MM.1S (cell line): ENCODE measurements at regions not wholly inside any gene's neighbourhood (a gene's known extent, or its start where the extent isn't known, plus 50 kb on each side); places are given as distances from the start of the nearest gene placed in this dataset.
A peak's percentile ranks its signal among the peaks of the same experiment; 100 is the strongest.
"Not testable (repeated sequence)": the region's sequence is repeated elsewhere in the genome, so short reads cannot be mapped to it uniquely, and the experiment has no call there.

Experiments used
- DNase-seq: peaks from one replicate; pipeline ENCODE4 v3.0.0-alpha.2; 2015
- H2AFZ ChIP-seq: fragments of 300-600 bp; sonication (generic); 2 replicates; pipeline ENCODE4 v1.6.0; 2016; ENCODE audit warnings: antibody characterized with exemption, low read length
- H3F3A ChIP-seq: fragments of 300-600 bp; sonication (generic); 2 replicates; pipeline ENCODE4 v1.6.1; 2016; ENCODE audit warnings: mild to moderate bottlenecking, antibody characterized with exemption, low read length, moderate library complexity, mixed read lengths; ENCODE audit not compliant: insufficient read depth
- H3K27ac ChIP-seq: fragments of 300-600 bp; sonication (generic); 2 replicates; pipeline ENCODE4 v1.5.1; 2016; ENCODE audit warnings: mild to moderate bottlenecking, low read length
- H3K27me3 ChIP-seq: fragments of 300-600 bp; sonication (generic); replicated peaks from 2 replicates; pipeline ENCODE4 v1.6.0; 2016; ENCODE audit warnings: low read length; ENCODE audit not compliant: insufficient read depth
- H3K36me3 ChIP-seq: fragments of 300-600 bp; sonication (generic); replicated peaks from 2 replicates; pipeline ENCODE4 v1.6.1; 2016; ENCODE audit warnings: mild to moderate bottlenecking, low read length, mixed read lengths; ENCODE audit not compliant: insufficient read depth
- H3K4me1 ChIP-seq: fragments of 300-600 bp; sonication (generic); 2 replicates; pipeline ENCODE4 v1.6.1; 2016; ENCODE audit warnings: low read length, mixed read lengths
- H3K4me2 ChIP-seq: fragments of 300-600 bp; sonication (generic); 2 replicates; pipeline ENCODE4 v1.6.0; 2016; ENCODE audit warnings: low read depth, low read length
- H3K4me3 ChIP-seq: fragments of 300-600 bp; sonication (generic); 2 replicates; pipeline ENCODE4 v1.5.1; 2016; ENCODE audit warnings: low read length, mixed read lengths
- H3K79me2 ChIP-seq: fragments of 300-600 bp; sonication (generic); 2 replicates; pipeline ENCODE4 v1.6.1; 2016; ENCODE audit warnings: mixed run types, low read length, mixed read lengths
- H3K9ac ChIP-seq: fragments of 300-600 bp; sonication (generic); 2 replicates; pipeline ENCODE4 v1.6.1; 2016; ENCODE audit warnings: low read length, mixed read lengths
- H3K9me2 ChIP-seq: fragments of 300-600 bp; sonication (generic); replicated peaks from 2 replicates; pipeline ENCODE4 v1.6.1; 2016; ENCODE audit warnings: mild to moderate bottlenecking, low read length, mixed read lengths; ENCODE audit not compliant: insufficient read depth
- H3K9me3 ChIP-seq: fragments of 300-600 bp; sonication (generic); replicated peaks from 2 replicates; pipeline ENCODE4 v1.6.1; 2016; ENCODE audit warnings: mild to moderate bottlenecking, low read length, mixed read lengths; ENCODE audit not compliant: insufficient read depth
- H4K20me1 ChIP-seq: fragments of 300-600 bp; sonication (generic); 2 replicates; pipeline ENCODE4 v1.6.1; 2016; ENCODE audit warnings: mild to moderate bottlenecking, low read length, moderate library complexity, mixed read lengths; ENCODE audit not compliant: insufficient read depth

DNA sequence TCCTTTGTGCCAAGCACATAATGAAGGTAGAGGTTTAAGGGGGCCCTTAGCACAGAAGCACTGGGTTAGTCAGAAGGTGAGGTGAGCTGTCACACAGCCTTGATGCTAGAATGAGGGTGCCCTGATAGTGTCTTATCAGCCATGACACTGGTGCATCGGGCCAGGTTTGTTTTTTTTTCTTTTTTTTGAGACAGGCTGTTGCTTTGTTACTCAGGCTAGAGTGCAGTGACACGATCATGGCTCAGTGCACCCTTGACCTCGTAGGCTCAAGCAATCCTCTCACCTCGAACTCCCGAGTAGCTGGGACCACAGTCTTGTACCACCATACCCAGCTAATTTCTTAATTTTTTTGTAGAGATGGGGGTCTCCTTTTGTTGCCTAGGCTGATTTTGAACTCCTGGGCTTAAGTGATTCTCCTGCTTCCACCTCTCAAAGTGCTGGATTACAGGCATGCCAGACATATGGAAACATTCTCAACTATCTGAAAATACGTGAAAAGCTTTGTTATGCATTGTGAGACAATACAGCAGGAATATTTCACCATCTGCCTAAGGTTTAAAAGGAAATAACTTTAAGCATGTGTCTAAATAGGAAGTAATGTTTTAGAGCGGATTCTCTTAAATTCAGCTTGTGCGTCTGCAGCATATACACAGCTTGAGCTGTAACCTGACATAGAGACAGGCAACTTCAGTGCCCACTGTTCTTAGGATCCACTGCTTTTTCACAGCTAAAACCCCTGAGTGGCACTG lies 128.4 kb downstream of the FOXD4L6 start:
- not testable (repeated sequence) for H3K27ac ChIP-seq, H3K9me3 ChIP-seq, H3F3A ChIP-seq, H2AFZ ChIP-seq, H3K27me3 ChIP-seq, H3K4me3 ChIP-seq, H3K4me1 ChIP-seq, H3K9me2 ChIP-seq, H3K9ac ChIP-seq, H3K4me2 ChIP-seq, H4K20me1 ChIP-seq, H3K36me3 ChIP-seq, DNase-seq
- peaks cover 14% of the 10 kb centered on the region for H3K79me2 ChIP-seq

DNA sequence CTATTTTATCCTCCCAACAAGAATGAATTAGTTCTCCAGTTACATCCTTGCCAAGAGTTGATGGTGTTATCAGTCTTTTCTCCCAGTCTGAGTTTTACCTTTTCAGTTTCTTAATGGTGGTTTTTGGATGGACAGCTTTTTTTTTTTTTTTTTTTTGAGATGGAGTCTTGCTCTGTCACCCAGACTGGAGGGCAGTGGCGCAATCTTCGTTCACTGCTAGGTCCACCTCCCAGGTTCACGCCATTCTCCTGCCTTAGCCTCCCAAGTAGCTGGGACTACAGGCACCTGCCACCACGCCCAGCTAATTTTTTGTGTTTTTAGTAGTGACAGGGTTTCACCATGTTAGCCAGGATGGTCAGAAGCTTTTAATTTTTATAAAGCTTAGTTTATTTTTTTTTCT lies 133.0 kb downstream of the FOXD4L6 start:
- DNase-seq, H3K36me3 ChIP-seq: not testable (repeated sequence)

DNA sequence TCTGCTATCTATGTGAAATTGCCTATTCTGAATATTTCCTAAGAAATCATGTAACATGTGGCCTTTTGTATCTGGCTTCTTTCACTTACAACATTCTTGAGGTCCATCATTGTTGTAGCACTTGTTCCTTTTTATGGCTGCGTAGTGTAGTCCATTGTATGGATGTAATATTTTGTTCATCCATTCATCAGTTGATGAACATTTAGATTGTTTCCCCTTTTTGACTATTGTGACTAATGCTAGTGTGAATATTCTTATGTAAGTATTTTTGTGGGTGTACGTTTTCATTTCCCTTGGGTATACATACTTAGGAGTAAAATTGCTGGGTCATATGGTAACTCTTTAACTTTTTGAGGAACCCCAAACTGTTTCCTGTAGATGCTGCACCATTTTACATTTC lies 134.6 kb downstream of the FOXD4L6 start:
- not testable (repeated sequence) for H2AFZ ChIP-seq, DNase-seq, H3K4me3 ChIP-seq, H4K20me1 ChIP-seq, H3K27ac ChIP-seq, H3K4me1 ChIP-seq, H3K9me3 ChIP-seq, H3K9ac ChIP-seq, H3K9me2 ChIP-seq, H3K4me2 ChIP-seq, H3K27me3 ChIP-seq, H3K36me3 ChIP-seq, H3F3A ChIP-seq
- peaks cover 25% of the 10 kb centered on the region for H3K79me2 ChIP-seq

More for the DNA sequence above, 133.0 kb downstream of the FOXD4L6 start:
- not testable (repeated sequence) for H2AFZ ChIP-seq, H3K27ac ChIP-seq, H3F3A ChIP-seq, H3K27me3 ChIP-seq, H3K9me3 ChIP-seq, H3K4me2 ChIP-seq, H3K4me1 ChIP-seq, H3K9me2 ChIP-seq, H3K4me3 ChIP-seq, H4K20me1 ChIP-seq, H3K9ac ChIP-seq
- peaks cover 25% of the 10 kb centered on the region for H3K79me2 ChIP-seq

DNA sequence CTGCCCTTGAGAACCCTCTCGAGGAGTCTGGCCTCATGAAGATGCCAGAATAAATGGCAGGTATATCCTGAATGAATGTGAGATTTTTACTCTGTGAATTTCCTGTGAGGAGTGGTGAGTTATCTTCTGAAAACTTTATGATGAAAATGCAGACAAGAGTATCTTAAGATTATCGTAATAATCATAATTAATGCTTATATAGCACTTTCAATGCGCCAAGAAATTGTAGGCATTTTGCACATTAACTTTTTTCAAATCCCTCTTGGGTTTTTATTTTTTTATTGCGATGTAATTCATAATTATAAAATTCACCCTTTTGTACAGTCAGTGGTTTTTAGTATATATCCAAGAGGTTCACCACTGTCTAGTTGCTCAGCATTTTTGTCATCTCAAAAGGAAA lies 135.1 kb downstream of the FOXD4L6 start:
- H3K9ac ChIP-seq, result not testable (repeated sequence)
- Histone ChIP-seq H3K4me2 (peak overlapping the region; percentile 55; the same call in 1 of the 2 replicates), H3K79me2 (peaks cover 25% of the 10 kb centered on the region)

DNA sequence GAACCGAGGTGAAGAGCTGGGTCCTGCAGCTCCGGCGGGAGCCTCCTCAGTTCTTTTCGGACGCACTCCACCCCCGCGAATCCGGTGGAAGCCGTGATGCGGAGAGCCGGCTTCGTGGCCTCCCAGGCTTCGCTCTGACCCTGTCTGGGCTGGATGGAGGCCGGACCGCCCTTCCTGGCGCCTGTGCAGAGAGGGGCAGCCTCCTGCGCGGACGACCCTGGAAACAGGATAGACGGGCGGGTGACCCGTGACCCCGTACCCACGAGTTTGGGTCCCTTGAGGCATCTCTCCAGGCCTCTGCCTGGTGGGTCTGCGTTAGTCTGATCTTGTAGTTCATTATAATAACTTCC lies 136.0 kb downstream of the FOXD4L6 start:
- H2AFZ ChIP-seq, result peak overlapping the region; percentile 71
- peak overlapping the region; percentile 55 for H3K4me2 ChIP-seq
- peak overlapping the region; percentile 79 for H3K27ac ChIP-seq
- not testable (repeated sequence) for H3K9me3 ChIP-seq, H3K27me3 ChIP-seq, H3K9me2 ChIP-seq, H3F3A ChIP-seq, DNase-seq, H3K36me3 ChIP-seq, H4K20me1 ChIP-seq, H3K4me1 ChIP-seq
- H3K79me2 ChIP-seq, result peaks cover 19% of the 10 kb centered on the region
- peak overlapping the region; percentile 93 for H3K4me3 ChIP-seq
- peak overlapping the region; percentile 81 for H3K9ac ChIP-seq

More for the DNA sequence above, 135.1 kb downstream of the FOXD4L6 start:
- not testable (repeated sequence) for H3K27ac ChIP-seq, H3K9me2 ChIP-seq, H3K9me3 ChIP-seq, H3K4me1 ChIP-seq, H3K4me3 ChIP-seq, DNase-seq, H4K20me1 ChIP-seq, H3K36me3 ChIP-seq, H3F3A ChIP-seq, H2AFZ ChIP-seq, H3K27me3 ChIP-seq
